MM.1S (cell line): ENCODE measurements at regions not wholly inside any gene's neighbourhood (a gene's known extent, or its start where the extent isn't known, plus 50 kb on each side); places are given as distances from the start of the nearest gene placed in this dataset.

Experiments used
- CTCF ChIP-seq: fragments of 300-600 bp; sonication (generic); IDR thresholded peaks from 2 replicates; pipeline ENCODE4 v1.5.1; 2016; ENCODE audit warnings: antibody characterized with exemption, low read length, mixed read lengths
- EZH2phosphoT487 ChIP-seq: fragments of 300-600 bp; sonication (generic); IDR thresholded peaks from 2 replicates; pipeline ENCODE4 v1.6.1; 2018; ENCODE audit warnings: antibody characterized with exemption, low read length

DNA sequence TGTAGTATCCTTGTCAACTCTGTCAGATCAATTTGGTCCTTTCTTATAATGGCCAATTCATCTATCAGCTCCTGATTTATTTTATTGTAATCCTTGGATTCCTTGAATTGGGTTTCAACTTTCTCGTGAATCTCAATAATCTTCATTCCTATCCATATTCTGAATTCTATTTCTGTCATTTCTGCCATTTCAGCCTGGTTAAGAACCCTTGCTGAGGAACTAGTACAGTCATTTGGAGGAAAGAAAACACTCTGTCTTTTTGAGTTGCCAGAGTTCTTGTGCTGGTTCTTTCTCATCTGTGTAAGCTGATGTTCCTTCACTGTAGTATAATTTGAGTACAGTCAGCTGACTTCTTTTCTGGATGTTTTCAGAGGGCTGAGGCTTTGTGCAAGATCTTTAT, 84.5 kb downstream of the CETN3 start:
- TF ChIP-seq CTCF (no peak), EZH2phosphoT487 (no peak)
